ENCODE measurements at regions not wholly inside any gene's neighbourhood (a gene's known extent, or its start where the extent isn't known, plus 50 kb on each side); places are given as distances from the start of the nearest gene placed in this dataset.

DNA sequence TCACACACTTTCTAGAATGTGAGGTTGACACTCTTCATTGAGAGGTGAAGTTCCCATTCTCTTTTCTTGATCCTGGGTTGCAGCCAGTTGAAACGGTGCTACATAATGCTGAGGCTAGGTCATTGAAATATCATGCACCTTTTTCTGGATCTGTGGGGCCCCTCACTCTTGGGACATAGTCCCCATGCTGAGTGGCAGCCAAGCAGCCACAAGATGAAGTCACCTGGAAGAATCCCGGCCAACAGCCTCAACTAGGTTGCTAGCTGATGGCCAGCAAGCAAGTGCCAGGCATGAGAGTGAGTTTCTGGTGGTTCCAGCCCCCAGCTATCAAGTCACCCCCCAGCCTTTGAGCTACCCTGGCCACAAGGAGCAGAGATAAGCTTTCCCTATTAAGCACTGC lies 148.5 kb upstream of the TSHZ3 start:
- Histone ChIP-seq H3K4me3 (no peak overlapping the region), H3K27me3 (no peaks in the 10 kb centered on the region), H3K4me1 (no peaks in the 10 kb centered on the region), H3K27ac (no peak overlapping the region), H3K9me3 (no peaks in the 10 kb centered on the region), H3K36me3 (no peaks in the 10 kb centered on the region)
- WGBS, 2 donors, result 62 to 63% methylated on average over 2 of the region's 2 CpGs
- no peak for TF ChIP-seq CTCF (IDR thresholded peaks at IDR 0.05)
- TF ChIP-seq POLR2A (IDR thresholded peaks at IDR 0.05), result no peak
- intact Hi-C loops (cut with DNase I), result no loop called here
- DNase-seq, result no peak

DNA sequence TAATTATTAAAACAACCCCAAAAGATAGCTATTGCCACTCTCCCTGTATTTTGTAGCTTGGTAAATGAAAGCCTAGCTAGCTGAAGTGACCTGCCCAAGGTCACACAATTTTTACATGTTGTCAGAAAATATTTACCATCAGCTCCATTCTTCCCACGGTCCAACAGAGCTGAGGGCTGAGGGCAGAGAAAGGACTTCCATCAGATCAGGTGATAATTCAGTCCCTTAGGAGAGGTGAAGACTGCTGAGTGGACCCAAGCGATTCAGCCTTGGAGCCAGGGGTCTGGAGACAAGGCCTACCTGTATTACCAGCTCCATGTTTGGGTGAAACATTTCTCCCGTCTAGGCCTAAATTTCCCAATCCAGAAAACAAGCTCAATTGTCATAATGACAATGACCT lies 149.5 kb upstream of the TSHZ3 start:
- intact Hi-C loops (cut with DNase I), result no loop called here
- WGBS, 2 donors, result 86 to 97% methylated on average over 3 of the region's 3 CpGs
- TF ChIP-seq CTCF (IDR thresholded peaks at IDR 0.05) (no peak), POLR2A (IDR thresholded peaks at IDR 0.05) (no peak)
- H3K27me3 ChIP-seq, result no peaks in the 10 kb centered on the region
- no peak overlapping the region for H3K4me3 ChIP-seq
- no peak overlapping the region for H3K27ac ChIP-seq
- DNase-seq, result no peak
- H3K9me3 ChIP-seq, result no peaks in the 10 kb centered on the region
- no peaks in the 10 kb centered on the region for H3K4me1 ChIP-seq
- H3K36me3 ChIP-seq, result no peaks in the 10 kb centered on the region

DNA sequence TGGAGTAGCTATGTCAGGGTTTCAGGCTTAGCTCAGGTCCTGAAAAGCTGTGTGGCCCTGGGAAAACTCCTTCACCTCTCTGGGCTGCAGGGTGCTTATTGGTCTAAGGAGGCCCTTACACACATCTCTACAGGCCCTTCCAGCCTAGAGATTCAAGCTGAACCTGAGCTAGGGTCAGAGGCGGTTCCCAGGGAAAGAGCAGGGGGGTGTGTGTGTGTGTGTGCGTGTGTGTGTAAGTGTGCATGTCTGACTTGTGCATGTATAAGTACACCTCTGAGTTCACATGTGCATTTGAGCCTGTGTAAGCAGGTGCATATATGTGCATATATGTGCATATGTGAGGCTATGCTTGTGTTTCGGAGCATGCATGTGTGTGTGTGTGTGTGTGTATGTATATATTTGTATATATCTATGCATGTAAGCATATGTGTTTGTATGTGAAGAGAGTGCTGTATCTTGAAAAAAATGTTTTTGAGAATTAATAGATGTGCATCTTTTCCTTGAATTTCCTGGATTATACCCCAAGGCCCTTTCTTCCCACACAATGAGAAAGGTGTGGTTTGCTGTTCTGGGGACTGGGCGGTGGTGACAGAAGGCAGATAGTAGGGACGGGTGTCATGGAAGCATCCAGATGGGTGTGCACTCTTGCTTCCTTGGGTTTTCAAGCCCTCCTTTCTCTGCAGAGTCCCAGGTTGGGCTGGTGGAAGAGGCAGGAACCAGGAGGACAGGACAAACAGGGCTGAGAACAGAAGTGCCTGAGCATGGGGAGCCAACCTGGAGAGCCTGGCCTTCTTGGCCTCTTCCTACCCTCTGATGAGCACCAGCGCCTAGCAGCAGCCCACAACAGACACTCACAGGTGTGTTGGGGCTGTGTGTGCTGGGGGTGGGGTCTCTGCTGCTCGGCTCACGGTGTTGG lies 150.3 kb upstream of the TSHZ3 start:
- no peak for TF ChIP-seq CTCF (IDR thresholded peaks at IDR 0.05)
- intact Hi-C loops (cut with DNase I), result no loop called here
- WGBS, 2 donors, result 70 to 82% methylated on average over 5 of the region's 8 CpGs
- Histone ChIP-seq H3K27me3 (no peaks in the 10 kb centered on the region), H3K4me1 (no peaks in the 10 kb centered on the region), H3K9me3 (no peaks in the 10 kb centered on the region), H3K36me3 (no peaks in the 10 kb centered on the region), H3K4me3 (no peak overlapping the region), H3K27ac (no peak overlapping the region)
- DNase-seq, result no peak

- Histone ChIP-seq H3K4me3 (no peak overlapping the region), H3K27ac (no peak overlapping the region), H3K9me3 (no peaks in the 10 kb centered on the region), H3K36me3 (no peaks in the 10 kb centered on the region), H3K27me3 (no peaks in the 10 kb centered on the region), H3K4me1 (no peaks in the 10 kb centered on the region)
- intact Hi-C loops (cut with DNase I), result no loop called here
- DNase-seq, result no peak
- 68 to 73% methylated on average over 4 to 8 of the region's 8 CpGs for WGBS, 2 donors
- TF ChIP-seq POLR2A (IDR thresholded peaks at IDR 0.05) (no peak), CTCF (IDR thresholded peaks at IDR 0.05) (no peak)
Measured at GRCh38 chr19:31500197-31500830, 151.1 kb upstream of the TSHZ3 start.

DNA sequence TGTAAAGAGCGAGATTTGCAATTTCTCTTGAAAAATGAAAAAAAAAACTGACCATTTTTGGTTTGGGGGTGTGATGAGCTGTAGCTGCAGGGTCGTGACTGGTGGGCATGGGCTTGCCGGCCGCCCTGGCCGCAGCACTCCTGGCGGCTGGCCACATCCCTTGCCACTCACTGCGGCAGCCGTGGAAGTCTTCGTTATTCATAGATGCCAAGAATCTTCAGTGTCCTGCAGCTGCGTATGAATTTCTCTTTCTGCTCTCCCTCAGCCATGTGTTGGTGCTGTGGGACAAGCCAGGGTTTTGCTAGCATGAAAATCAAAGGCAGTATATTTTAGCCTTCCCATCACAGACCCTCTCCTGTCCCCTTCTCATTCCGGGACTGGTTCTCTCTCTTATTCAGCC lies 151.7 kb upstream of the TSHZ3 start:
- Histone ChIP-seq H3K4me3 (no peak overlapping the region), H3K27me3 (no peaks in the 10 kb centered on the region), H3K36me3 (no peaks in the 10 kb centered on the region), H3K27ac (no peak overlapping the region), H3K9me3 (no peaks in the 10 kb centered on the region), H3K4me1 (no peaks in the 10 kb centered on the region)
- WGBS, 2 donors, result 78 to 83% methylated on average over 11 of the region's 11 CpGs
- intact Hi-C loops (cut with DNase I), result no loop called here
- TF ChIP-seq CTCF (IDR thresholded peaks at IDR 0.05) (no peak), POLR2A (IDR thresholded peaks at IDR 0.05) (no peak)
- no peak for DNase-seq
